OCI-LY7 (cell line): ENCODE measurements at regions not wholly inside any gene's neighbourhood (a gene's known extent, or its start where the extent isn't known, plus 50 kb on each side); places are given as distances from the start of the nearest gene placed in this dataset.

Experiments
- BruUV-seq: library from RNA; stranded (reverse); fragments of 400-500 nt; replicated peaks from 2 replicates; lab custom pipeline; 2021; lab: Mats Ljungman, UMichigan
- CTCF ChIA-PET: fragments of 300-600 bp; sonication (Branson Sonifier 250); formaldehyde crosslinking; loops from one replicate; lab custom pipeline; 2022; ENCODE audit warnings: antibody characterized with exemption; ENCODE audit not compliant: unreplicated experiment; lab: Charles Lee
- POLR2A ChIA-PET: fragments of 300-600 bp; sonication (Branson Sonifier 250); formaldehyde crosslinking; loops from one replicate; lab custom pipeline; 2022; ENCODE audit warnings: antibody characterized with exemption; lab: Charles Lee
- DNase-seq: peaks from one replicate; pipeline ENCODE4 v3.0.0-alpha.2; 2015; ENCODE audit warnings: low spot score
- H2AFZ ChIP-seq: fragments of 200-600 bp; sonication (generic), shearing (Covaris generic); 2 replicates; pipeline ENCODE4 v1.6.1; 2014; ENCODE audit warnings: mild to moderate bottlenecking, antibody characterized with exemption, low read length, moderate library complexity
- H3K27ac ChIP-seq: fragments of 200-600 bp; sonication (generic); 2 replicates; pipeline ENCODE4 v1.5.1; 2014; ENCODE audit warnings: mixed run types, low read depth, mild to moderate bottlenecking, moderate library complexity, low read length, inconsistent platforms; ENCODE audit not compliant: poor library complexity, severe bottlenecking
- H3K36me3 ChIP-seq: fragments of 200-600 bp; sonication (generic); 2 replicates; pipeline ENCODE4 v1.6.1; 2014; ENCODE audit warnings: mild to moderate bottlenecking, antibody characterized with exemption, low read length, moderate library complexity, mixed read lengths; ENCODE audit not compliant: insufficient read depth
- H3K4me1 ChIP-seq: fragments of 200-600 bp; sonication (generic); 2 replicates; pipeline ENCODE4 v1.5.1; 2014; ENCODE audit warnings: mild to moderate bottlenecking, low read length; ENCODE audit not compliant: insufficient read depth, poor library complexity, severe bottlenecking
- H3K4me2 ChIP-seq: fragments of 200-600 bp; sonication (generic); 2 replicates; pipeline ENCODE4 v1.6.1; 2014; ENCODE audit warnings: mild to moderate bottlenecking, low read length
- H3K4me3 ChIP-seq: fragments of 200-600 bp; sonication (generic); 2 replicates; pipeline ENCODE4 v1.5.1; 2014; ENCODE audit warnings: mild to moderate bottlenecking, low read depth, low read length; ENCODE audit not compliant: poor library complexity, severe bottlenecking
- H3K79me2 ChIP-seq: fragments of 200-600 bp; sonication (generic); 2 replicates; pipeline ENCODE4 v1.6.1; 2016; ENCODE audit warnings: low read depth, mild to moderate bottlenecking, low read length, moderate library complexity, mixed read lengths; ENCODE audit not compliant: insufficient read depth
- H3K9me2 ChIP-seq: fragments of 200-600 bp; sonication (generic); 2 replicates; pipeline ENCODE4 v1.6.1; 2016; ENCODE audit warnings: mild to moderate bottlenecking, low read length, mixed read lengths; ENCODE audit not compliant: insufficient read depth
- H3K9me3 ChIP-seq: fragments of 200-600 bp; sonication (generic); 2 replicates; pipeline ENCODE4 v1.6.1; 2014; ENCODE audit warnings: mild to moderate bottlenecking, mixed run types, low read length, mixed read lengths
- H4K20me1 ChIP-seq: fragments of 200-600 bp; sonication (generic); 2 replicates; pipeline ENCODE4 v1.6.1; 2014; ENCODE audit warnings: mild to moderate bottlenecking, antibody characterized with exemption, low read length, moderate library complexity, mixed read lengths; ENCODE audit not compliant: insufficient read depth
- EZH2phosphoT487 ChIP-seq: fragments of 200-600 bp; sonication (generic); IDR thresholded peaks from 2 replicates; pipeline ENCODE4 v1.6.1; 2018; ENCODE audit warnings: low read depth, borderline replicate concordance, mild to moderate bottlenecking, mixed run types, antibody characterized with exemption, low read length, moderate library complexity, mixed read lengths
- intact Hi-C: fragments of 100-400 bp; cut with micrococcal nuclease; formaldehyde crosslinking; loops from one replicate; pipeline ENCODE4 v1.10.0; 2022; ENCODE audit not compliant: unreplicated experiment
- TF ChIP-seq, protein P1 (sequence below): fragments of 200-600 bp; sonication (generic); conservative IDR thresholded peaks from 2 replicates; pipeline ENCODE4 v1.5.1; 2014; ENCODE audit warnings: mild to moderate bottlenecking, antibody characterized with exemption, low read length, moderate library complexity, mixed read lengths

GRCh38 chr18:28581521-28582071, 404.7 kb upstream of the CDH2 start:
- Histone ChIP-seq H3K4me1 (no peaks in the 10 kb centered on the region), H3K79me2 (no peaks in the 10 kb centered on the region), H3K4me2 (no peak overlapping the region), H3K36me3 (no peaks in the 10 kb centered on the region), H3K9me2 (no peaks in the 10 kb centered on the region), H3K4me3 (no peak overlapping the region), H3K27ac (no peak overlapping the region), H3K9me3 (no peaks in the 10 kb centered on the region), H2AFZ (no peak overlapping the region), H4K20me1 (no peaks in the 10 kb centered on the region)
- ChIA-PET CTCF (no interaction called here), POLR2A (no interaction called here)
- no peak for TF ChIP-seq EZH2phosphoT487
- TF ChIP-seq, protein P1, sequence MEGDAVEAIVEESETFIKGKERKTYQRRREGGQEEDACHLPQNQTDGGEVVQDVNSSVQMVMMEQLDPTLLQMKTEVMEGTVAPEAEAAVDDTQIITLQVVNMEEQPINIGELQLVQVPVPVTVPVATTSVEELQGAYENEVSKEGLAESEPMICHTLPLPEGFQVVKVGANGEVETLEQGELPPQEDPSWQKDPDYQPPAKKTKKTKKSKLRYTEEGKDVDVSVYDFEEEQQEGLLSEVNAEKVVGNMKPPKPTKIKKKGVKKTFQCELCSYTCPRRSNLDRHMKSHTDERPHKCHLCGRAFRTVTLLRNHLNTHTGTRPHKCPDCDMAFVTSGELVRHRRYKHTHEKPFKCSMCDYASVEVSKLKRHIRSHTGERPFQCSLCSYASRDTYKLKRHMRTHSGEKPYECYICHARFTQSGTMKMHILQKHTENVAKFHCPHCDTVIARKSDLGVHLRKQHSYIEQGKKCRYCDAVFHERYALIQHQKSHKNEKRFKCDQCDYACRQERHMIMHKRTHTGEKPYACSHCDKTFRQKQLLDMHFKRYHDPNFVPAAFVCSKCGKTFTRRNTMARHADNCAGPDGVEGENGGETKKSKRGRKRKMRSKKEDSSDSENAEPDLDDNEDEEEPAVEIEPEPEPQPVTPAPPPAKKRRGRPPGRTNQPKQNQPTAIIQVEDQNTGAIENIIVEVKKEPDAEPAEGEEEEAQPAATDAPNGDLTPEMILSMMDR = no peak
- intact Hi-C loops = no loop called here
- no peak for DNase-seq
- no TSS peak for BruUV-seq

DNA sequence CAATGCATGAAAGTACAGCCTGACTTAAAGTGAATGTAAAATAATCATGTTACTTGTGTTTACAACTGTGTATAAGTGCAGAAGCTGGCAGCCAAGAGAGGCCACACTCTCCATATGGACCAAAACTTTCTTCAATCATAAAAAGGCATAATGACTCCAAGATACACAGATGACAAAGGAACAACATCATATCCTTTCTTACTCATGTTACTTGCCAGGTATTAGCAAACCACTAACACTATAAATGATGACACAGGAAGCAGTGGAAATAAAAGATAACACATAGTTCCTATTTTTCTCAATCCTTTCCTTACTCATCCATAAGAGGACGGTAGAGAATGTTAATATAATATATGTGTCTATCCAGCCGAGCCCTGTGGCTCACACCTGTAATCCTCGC, 400.0 kb upstream of the CDH2 start:
- no peak for DNase-seq
- Histone ChIP-seq H3K79me2 (no peaks in the 10 kb centered on the region), H3K9me3 (no peaks in the 10 kb centered on the region), H3K36me3 (no peaks in the 10 kb centered on the region), H3K4me2 (no peak overlapping the region), H3K9me2 (no peaks in the 10 kb centered on the region), H3K4me1 (no peaks in the 10 kb centered on the region), H4K20me1 (no peaks in the 10 kb centered on the region), H2AFZ (no peak overlapping the region), H3K4me3 (no peak overlapping the region), H3K27ac (no peak overlapping the region)
- TF ChIP-seq, protein P1 = no peak
- no peak for TF ChIP-seq EZH2phosphoT487
- ChIA-PET CTCF (no interaction called here), POLR2A (no interaction called here)
- intact Hi-C loops = no loop called here
- BruUV-seq = no TSS peak

DNA sequence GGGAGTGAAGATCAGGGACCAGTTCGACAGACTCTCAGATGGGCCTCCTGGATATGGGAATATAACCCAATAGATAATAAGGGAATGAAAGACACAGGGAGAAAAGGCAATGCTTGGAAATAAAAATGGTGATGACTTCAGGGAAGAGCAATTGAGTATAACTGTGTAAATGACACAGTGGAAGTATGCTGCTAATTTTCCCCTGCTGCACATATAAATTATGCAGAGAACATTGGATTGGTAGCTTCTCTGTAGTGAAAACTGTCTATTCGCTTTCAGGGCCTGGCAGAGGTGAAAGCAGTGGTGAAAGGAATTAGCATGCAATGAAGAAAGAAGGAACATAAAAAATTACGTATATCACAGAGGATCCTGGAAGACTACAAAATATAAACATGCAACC, 398.2 kb upstream of the CDH2 start:
- BruUV-seq = no TSS peak
- no peak for DNase-seq
- H4K20me1 ChIP-seq = no peaks in the 10 kb centered on the region
- no peak overlapping the region for H3K4me3 ChIP-seq
- intact Hi-C loops = no loop called here
- no peaks in the 10 kb centered on the region for H3K79me2 ChIP-seq
- ChIA-PET CTCF (no interaction called here), POLR2A (no interaction called here)
- H3K27ac ChIP-seq = no peak overlapping the region
- no peaks in the 10 kb centered on the region for H3K4me1 ChIP-seq
- no peak for TF ChIP-seq EZH2phosphoT487
- TF ChIP-seq, protein P1 = no peak
- H3K9me2 ChIP-seq = no peaks in the 10 kb centered on the region
- no peaks in the 10 kb centered on the region for H3K36me3 ChIP-seq
- H2AFZ ChIP-seq = no peak overlapping the region
- H3K4me2 ChIP-seq = no peak overlapping the region
- no peaks in the 10 kb centered on the region for H3K9me3 ChIP-seq
